IPS DF 6.9 (cell line): ENCODE measurements at regions not wholly inside any gene's neighbourhood (a gene's known extent, or its start where the extent isn't known, plus 50 kb on each side); places are given as distances from the start of the nearest gene placed in this dataset.

Source experiments
- DNase-seq: peaks from one replicate; pipeline ENCODE4 v3.0.0-alpha.2; 2013; ENCODE audit warnings: low read depth, low spot score
- H3K27ac ChIP-seq: one replicate; pipeline ENCODE4 v1.5.1; 2013; ENCODE audit warnings: low read length, control low read depth
- H3K27me3 ChIP-seq: 2 replicates; pipeline ENCODE4 v1.6.1; 2013; ENCODE audit warnings: mild to moderate bottlenecking, low read length; ENCODE audit not compliant: control insufficient read depth, insufficient read depth
- H3K36me3 ChIP-seq: 2 replicates; pipeline ENCODE4 v1.6.1; 2013; ENCODE audit warnings: low read length; ENCODE audit not compliant: control insufficient read depth, insufficient read depth
- H3K4me1 ChIP-seq: 2 replicates; pipeline ENCODE4 v1.6.1; 2013; ENCODE audit warnings: low read length; ENCODE audit not compliant: control insufficient read depth, insufficient read depth
- H3K4me3 ChIP-seq: 2 replicates; pipeline ENCODE4 v1.5.1; 2013; ENCODE audit warnings: mild to moderate bottlenecking, low read length
- H3K9me3 ChIP-seq: 2 replicates; pipeline ENCODE4 v1.6.1; 2013; ENCODE audit warnings: low read length, inconsistent platforms; ENCODE audit not compliant: control insufficient read depth, insufficient read depth
- WGBS: extraction: QIAGEN DNeasy Blood & Tissue Kit; methylation state at CpG from one replicate; pipeline ENCODE4 v1.1.7; 2013; ENCODE audit warnings: mixed read lengths, missing lambda C conversion rate; ENCODE audit not compliant: insufficient read length, insufficient coverage; 5-methylcytosine and 5-hydroxymethylcytosine counted together

DNA sequence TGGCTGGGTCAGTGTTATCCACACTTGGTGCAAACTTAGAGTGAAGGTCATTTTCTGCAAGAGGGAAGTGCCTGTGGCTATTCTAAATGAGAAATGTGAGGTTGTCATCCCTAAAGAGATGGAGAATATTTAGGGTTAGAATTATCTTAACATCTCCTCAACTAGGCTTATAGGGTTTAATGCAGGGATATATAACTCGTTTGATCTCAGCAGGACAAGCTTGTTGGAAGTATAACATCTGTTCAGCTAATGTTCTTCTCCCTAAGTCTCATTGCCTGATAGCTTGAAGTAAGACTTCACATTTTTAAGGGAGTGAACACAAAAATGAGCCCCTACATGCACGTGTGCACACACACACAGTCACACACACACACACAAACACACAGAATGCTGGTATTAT lies 75.9 kb upstream of the NRXN1 start:
- H3K27ac ChIP-seq, result no peak overlapping the region
- H3K27me3 ChIP-seq, result no peaks in the 10 kb centered on the region
- peaks cover 2% of the 10 kb centered on the region; the same call in 1 of the 2 replicates for H3K4me1 ChIP-seq
- H3K9me3 ChIP-seq, result no peaks in the 10 kb centered on the region
- WGBS, result no CpG with 5 or more reads among the region's 2 CpGs
- no peak overlapping the region for H3K4me3 ChIP-seq
- no peaks in the 10 kb centered on the region for H3K36me3 ChIP-seq
- no peak for DNase-seq

GRCh38 chr2:51105811-51106210 lies 73.9 kb upstream of the NRXN1 start:
- no peak overlapping the region for H3K27ac ChIP-seq
- H3K9me3 ChIP-seq, result no peaks in the 10 kb centered on the region
- no peaks in the 10 kb centered on the region for H3K4me1 ChIP-seq
- no peaks in the 10 kb centered on the region for H3K36me3 ChIP-seq
- no CpG with 5 or more reads among the region's 2 CpGs for WGBS
- DNase-seq, result no peak
- H3K4me3 ChIP-seq, result no peak overlapping the region
- H3K27me3 ChIP-seq, result no peaks in the 10 kb centered on the region

- no peaks in the 10 kb centered on the region for H3K4me1 ChIP-seq
- WGBS, result no CpG with 5 or more reads among the region's 6 CpGs
- no peak overlapping the region for H3K4me3 ChIP-seq
- no peaks in the 10 kb centered on the region for H3K9me3 ChIP-seq
- no peak overlapping the region for H3K27ac ChIP-seq
- DNase-seq, result no peak
- H3K36me3 ChIP-seq, result no peaks in the 10 kb centered on the region
- H3K27me3 ChIP-seq, result no peaks in the 10 kb centered on the region
These were observed 71.3 kb upstream of the NRXN1 start for GRCh38 chr2:51103205-51103604.

GRCh38 chr2:51093016-51093415 lies 61.1 kb upstream of the NRXN1 start:
- DNase-seq, result no peak
- H3K4me1 ChIP-seq, result no peaks in the 10 kb centered on the region
- no peak overlapping the region for H3K4me3 ChIP-seq
- no CpG with 5 or more reads among the region's 4 CpGs for WGBS
- H3K9me3 ChIP-seq, result no peaks in the 10 kb centered on the region
- no peak overlapping the region for H3K27ac ChIP-seq
- H3K27me3 ChIP-seq, result no peaks in the 10 kb centered on the region
- no peaks in the 10 kb centered on the region for H3K36me3 ChIP-seq

GRCh38 chr2:51085420-51086068 lies 53.6 kb upstream of the NRXN1 start:
- no CpG with 5 or more reads among the region's 3 CpGs for WGBS
- H3K4me3 ChIP-seq, result no peak overlapping the region
- no peak for DNase-seq
- H3K36me3 ChIP-seq, result no peaks in the 10 kb centered on the region
- no peaks in the 10 kb centered on the region for H3K27me3 ChIP-seq
- no peaks in the 10 kb centered on the region for H3K9me3 ChIP-seq
- H3K4me1 ChIP-seq, result no peaks in the 10 kb centered on the region
- no peak overlapping the region for H3K27ac ChIP-seq

GRCh38 chr2:51084750-51085149 lies 52.8 kb upstream of the NRXN1 start:
- Histone ChIP-seq H3K36me3 (no peaks in the 10 kb centered on the region), H3K27ac (no peak overlapping the region), H3K4me3 (no peak overlapping the region), H3K27me3 (no peaks in the 10 kb centered on the region), H3K4me1 (no peaks in the 10 kb centered on the region), H3K9me3 (no peaks in the 10 kb centered on the region)
- DNase-seq, result no peak
- no CpG with 5 or more reads among the region's 2 CpGs for WGBS
